ENCODE measurements at regions not wholly inside any gene's neighbourhood (a gene's known extent, or its start where the extent isn't known, plus 50 kb on each side); places are given as distances from the start of the nearest gene placed in this dataset.

- no peak for DNase-seq (ENCODE audit: low read depth, low spot score)
Measured at GRCh38 chr13:40187841-40188591, 478.4 kb downstream of the FOXO1 start.

- DNase-seq (ENCODE audit: low read depth, low spot score), result no peak
Measured at GRCh38 chr13:40189426-40189825, 477.0 kb downstream of the FOXO1 start.

GRCh38 chr13:40189898-40190630 is 476.4 kb downstream of the FOXO1 start:
- DNase-seq (ENCODE audit: low read depth, low spot score), result no peak

- DNase-seq (ENCODE audit: low read depth, low spot score), result peak; percentile 21
Measured at GRCh38 chr13:40190641-40191100, 475.8 kb downstream of the FOXO1 start.

GRCh38 chr13:40191186-40191980 is 475.1 kb downstream of the FOXO1 start:
- no peak for DNase-seq (ENCODE audit: low read depth, low spot score)

GRCh38 chr13:40192452-40192851 is 474.0 kb downstream of the FOXO1 start:
- no peak for DNase-seq (ENCODE audit: low read depth, low spot score)

GRCh38 chr13:40192858-40193257 is 473.6 kb downstream of the FOXO1 start:
- no peak for DNase-seq (ENCODE audit: low read depth, low spot score)

- DNase-seq (ENCODE audit: low read depth, low spot score), result no peak
Measured at GRCh38 chr13:40193286-40194223, 472.9 kb downstream of the FOXO1 start.

GRCh38 chr13:40194224-40194806 is 472.1 kb downstream of the FOXO1 start:
- no peak for DNase-seq (ENCODE audit: low read depth, low spot score)

- DNase-seq (ENCODE audit: low read depth, low spot score), result no peak
Measured at GRCh38 chr13:40197049-40197448, 469.4 kb downstream of the FOXO1 start.

- DNase-seq (ENCODE audit: low read depth, low spot score), result no peak
Measured at GRCh38 chr13:40197936-40198595, 468.4 kb downstream of the FOXO1 start.

- DNase-seq (ENCODE audit: low read depth, low spot score), result no peak
Measured at GRCh38 chr13:40200273-40200978, 466.0 kb downstream of the FOXO1 start.

- no peak for DNase-seq (ENCODE audit: low read depth, low spot score)
Measured at GRCh38 chr13:40204246-40204645, 462.2 kb downstream of the FOXO1 start.

- no peak for DNase-seq (ENCODE audit: low read depth, low spot score)
Measured at GRCh38 chr13:40205771-40206240, 460.6 kb downstream of the FOXO1 start.

- DNase-seq (ENCODE audit: low read depth, low spot score), result no peak
Measured at GRCh38 chr13:40206241-40207000, 460.0 kb downstream of the FOXO1 start.

GRCh38 chr13:40207001-40207478 is 459.4 kb downstream of the FOXO1 start:
- DNase-seq (ENCODE audit: low read depth, low spot score), result no peak

GRCh38 chr13:40208517-40208916 is 457.9 kb downstream of the FOXO1 start:
- DNase-seq (ENCODE audit: low read depth, low spot score), result no peak

GRCh38 chr13:40210865-40211585 is 455.4 kb downstream of the FOXO1 start:
- DNase-seq (ENCODE audit: low read depth, low spot score), result no peak

Data from brain pericyte (primary cell).